HL-60 (cell line): ENCODE measurements at regions not wholly inside any gene's neighbourhood (a gene's known extent, or its start where the extent isn't known, plus 50 kb on each side); places are given as distances from the start of the nearest gene placed in this dataset.

Source experiments
- DNase-seq, 2 experiments: peaks; one replicate each; pipeline ENCODE4 v3.0.0-alpha.2; 2010 to 2020; ENCODE audit warnings: low read depth in 1 of 2, low spot score in 1 of 2
- H3K27ac ChIP-seq: fragments of 250-450 bp; sonication (Bioruptor Pico); replicated peaks from 2 replicates; pipeline ENCODE4 v1.5.1; 2020; ENCODE audit warnings: mild to moderate bottlenecking, moderate library complexity
- H3K27me3 ChIP-seq: fragments of 250-450 bp; sonication (Bioruptor Pico); 2 replicates; pipeline ENCODE4 v1.5.1; 2021; ENCODE audit warnings: mild to moderate bottlenecking, moderate library complexity; ENCODE audit not compliant: insufficient read depth, poor library complexity, severe bottlenecking
- H3K4me3 ChIP-seq: replicated peaks from 2 replicates; pipeline ENCODE4 v1.5.1; 2011; ENCODE audit warnings: mild to moderate bottlenecking, control low read depth, low read length; ENCODE audit not compliant: insufficient read depth
- CTCF ChIP-seq: IDR thresholded peaks from one replicate; pipeline ENCODE4 v1.5.1; 2011; ENCODE audit warnings: low read length, control low read depth, inconsistent platforms; ENCODE audit not compliant: insufficient read depth
- GABPA ChIP-seq: IDR thresholded peaks from 2 replicates; pipeline ENCODE4 v1.6.1; 2012; ENCODE audit warnings: low read depth
- POLR2AphosphoS5 ChIP-seq: IDR thresholded peaks from 2 replicates; pipeline ENCODE4 v1.6.1; 2012; ENCODE audit warnings: low read depth
- SPI1 ChIP-seq: IDR thresholded peaks from 2 replicates; pipeline ENCODE4 v1.6.1; 2012; ENCODE audit warnings: low read depth, mild to moderate bottlenecking, borderline replicate concordance
- TF ChIP-seq, protein P1 (sequence below): IDR thresholded peaks from 2 replicates; pipeline ENCODE4 v1.6.1; 2012; ENCODE audit warnings: low read depth; ENCODE audit not compliant: insufficient replicate concordance

DNA sequence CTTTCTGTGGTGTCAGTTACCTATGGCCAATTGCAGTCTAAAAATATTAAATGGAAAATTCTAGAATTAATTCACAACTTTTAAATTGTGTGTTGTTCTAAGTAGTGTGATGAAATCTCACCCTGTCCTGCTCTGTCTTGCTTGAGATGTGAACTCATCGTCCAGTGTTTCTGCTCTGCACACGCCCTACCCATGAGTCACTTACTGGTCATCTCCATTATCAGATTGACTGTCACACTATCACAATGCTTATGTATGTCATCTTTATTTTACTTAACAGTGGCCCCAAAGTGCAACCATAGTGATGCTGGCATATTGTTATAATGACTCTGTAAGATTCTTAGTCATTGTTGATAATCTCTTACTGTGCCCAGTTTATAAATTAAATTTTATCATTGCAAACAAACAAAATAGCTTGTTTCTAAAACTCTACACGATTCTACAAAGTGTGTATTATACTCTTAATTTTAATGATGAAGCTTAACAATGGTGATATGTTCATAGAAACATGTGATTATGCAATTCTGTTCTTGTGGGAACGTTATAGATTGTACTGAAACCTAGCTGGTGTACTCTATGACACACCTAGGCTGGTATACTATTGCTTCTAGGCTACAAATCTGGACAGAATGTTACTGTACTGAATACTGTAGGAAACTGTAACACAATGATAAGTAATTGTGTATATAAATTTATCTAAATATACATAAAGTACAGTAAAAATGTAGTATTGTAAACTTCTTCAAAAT is 1086.8 kb upstream of the PIK3C3 start:
- H3K4me3 ChIP-seq = no peak overlapping the region
- H3K27me3 ChIP-seq = no peaks in the 10 kb centered on the region
- TF ChIP-seq GABPA = no peak
- no peak for TF ChIP-seq POLR2AphosphoS5
- TF ChIP-seq, protein P1, sequence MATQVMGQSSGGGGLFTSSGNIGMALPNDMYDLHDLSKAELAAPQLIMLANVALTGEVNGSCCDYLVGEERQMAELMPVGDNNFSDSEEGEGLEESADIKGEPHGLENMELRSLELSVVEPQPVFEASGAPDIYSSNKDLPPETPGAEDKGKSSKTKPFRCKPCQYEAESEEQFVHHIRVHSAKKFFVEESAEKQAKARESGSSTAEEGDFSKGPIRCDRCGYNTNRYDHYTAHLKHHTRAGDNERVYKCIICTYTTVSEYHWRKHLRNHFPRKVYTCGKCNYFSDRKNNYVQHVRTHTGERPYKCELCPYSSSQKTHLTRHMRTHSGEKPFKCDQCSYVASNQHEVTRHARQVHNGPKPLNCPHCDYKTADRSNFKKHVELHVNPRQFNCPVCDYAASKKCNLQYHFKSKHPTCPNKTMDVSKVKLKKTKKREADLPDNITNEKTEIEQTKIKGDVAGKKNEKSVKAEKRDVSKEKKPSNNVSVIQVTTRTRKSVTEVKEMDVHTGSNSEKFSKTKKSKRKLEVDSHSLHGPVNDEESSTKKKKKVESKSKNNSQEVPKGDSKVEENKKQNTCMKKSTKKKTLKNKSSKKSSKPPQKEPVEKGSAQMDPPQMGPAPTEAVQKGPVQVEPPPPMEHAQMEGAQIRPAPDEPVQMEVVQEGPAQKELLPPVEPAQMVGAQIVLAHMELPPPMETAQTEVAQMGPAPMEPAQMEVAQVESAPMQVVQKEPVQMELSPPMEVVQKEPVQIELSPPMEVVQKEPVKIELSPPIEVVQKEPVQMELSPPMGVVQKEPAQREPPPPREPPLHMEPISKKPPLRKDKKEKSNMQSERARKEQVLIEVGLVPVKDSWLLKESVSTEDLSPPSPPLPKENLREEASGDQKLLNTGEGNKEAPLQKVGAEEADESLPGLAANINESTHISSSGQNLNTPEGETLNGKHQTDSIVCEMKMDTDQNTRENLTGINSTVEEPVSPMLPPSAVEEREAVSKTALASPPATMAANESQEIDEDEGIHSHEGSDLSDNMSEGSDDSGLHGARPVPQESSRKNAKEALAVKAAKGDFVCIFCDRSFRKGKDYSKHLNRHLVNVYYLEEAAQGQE = no peak
- no peak for TF ChIP-seq CTCF
- no peak for TF ChIP-seq SPI1
- no peak overlapping the region for H3K27ac ChIP-seq
- DNase-seq = no peak

GRCh38 chr18:40867459-40867858 is 1087.6 kb upstream of the PIK3C3 start:
- Histone ChIP-seq H3K4me3 (no peak overlapping the region), H3K27me3 (no peaks in the 10 kb centered on the region), H3K27ac (no peak overlapping the region)
- DNase-seq = no peak
- TF ChIP-seq, protein P1 = no peak
- TF ChIP-seq CTCF (no peak), SPI1 (no peak), GABPA (no peak), POLR2AphosphoS5 (no peak)

- Histone ChIP-seq H3K27me3 (no peaks in the 10 kb centered on the region), H3K4me3 (no peak overlapping the region), H3K27ac (no peak overlapping the region)
- no peak for TF ChIP-seq SPI1
- no peak for DNase-seq
These were observed 1088.1 kb upstream of the PIK3C3 start for GRCh38 chr18:40866968-40867367.

- no peak for TF ChIP-seq GABPA
- no peak for TF ChIP-seq CTCF
- TF ChIP-seq SPI1 = no peak
- TF ChIP-seq POLR2AphosphoS5 = no peak
- TF ChIP-seq, protein P1 = no peak
- H3K27me3 ChIP-seq = no peaks in the 10 kb centered on the region
- no peak overlapping the region for H3K4me3 ChIP-seq
- no peak for DNase-seq
- no peak overlapping the region for H3K27ac ChIP-seq
These were observed 1088.9 kb upstream of the PIK3C3 start for GRCh38 chr18:40866013-40866645.
